Endothelial cell of umbilical vein (primary cell): ENCODE measurements at regions not wholly inside any gene's neighbourhood (a gene's known extent, or its start where the extent isn't known, plus 50 kb on each side); places are given as distances from the start of the nearest gene placed in this dataset.
A peak's percentile ranks its signal among the peaks of the same experiment; 100 is the strongest.
"Not testable (repeated sequence)": the region's sequence is repeated elsewhere in the genome, so short reads cannot be mapped to it uniquely, and the experiment has no call there.

ENCODE experiments used
- BruUV-seq: library from RNA; stranded (reverse); fragments of 400-500 nt; replicated peaks from 2 replicates; lab custom pipeline; 2021; lab: Mats Ljungman, UMichigan
- CTCF ChIA-PET: fragments of 300-600, 350-600 bp; sonication (Branson Sonifier 250); formaldehyde crosslinking; loops from one replicate; lab custom pipeline; 2021; ENCODE audit warnings: antibody characterized with exemption, inconsistent platforms; lab: Charles Lee
- POLR2A ChIA-PET: fragments of 300-600, 350-600 bp; sonication (Branson Sonifier 250); formaldehyde crosslinking; loops from one replicate; lab custom pipeline; 2021; ENCODE audit warnings: antibody characterized with exemption, inconsistent platforms; lab: Charles Lee
- DNase-seq: peaks from one replicate; pipeline ENCODE4 v3.0.0-alpha.2; 2011; ENCODE audit warnings: low read depth, low spot score
- FAIRE-seq: peaks from 2 replicates; lab custom pipeline; 2011; peaks lifted over from hg19 to GRCh38; lab: Jason Lieb, UNC
- H2AFZ ChIP-seq: 2 replicates; pipeline ENCODE4 v1.6.0; 2012; ENCODE audit warnings: low read depth, low read length, control low read depth, inconsistent platforms
- H3K27ac ChIP-seq: 2 replicates; pipeline ENCODE4 v1.5.1; 2011; ENCODE audit warnings: low read depth, mild to moderate bottlenecking, control low read depth, low read length, moderate library complexity; ENCODE audit not compliant: insufficient read depth
- H3K27me3 ChIP-seq, 2 experiments: 2 replicates each; pipeline versions ENCODE4 v1.6.0 to v1.6.1; 2011; ENCODE audit warnings: low read length in 2 of 2, mixed read lengths in 1 of 2; ENCODE audit not compliant: control insufficient read depth in 2 of 2, insufficient read depth in 2 of 2
- H3K36me3 ChIP-seq, 2 experiments: 2 replicates in 1 of 2; 3 replicates in 1 of 2; pipeline ENCODE4 v1.5.1; 2011; ENCODE audit warnings: low read length in 2 of 2, mild to moderate bottlenecking in 1 of 2, moderate library complexity in 1 of 2; ENCODE audit not compliant: control insufficient read depth in 2 of 2, insufficient read depth in 2 of 2; ENCODE audit errors: extremely low read depth in 1 of 2
- H3K4me1 ChIP-seq: 3 replicates; pipeline ENCODE4 v1.5.1; 2011; ENCODE audit warnings: mild to moderate bottlenecking, low read length; ENCODE audit not compliant: control insufficient read depth, insufficient read depth; ENCODE audit errors: extremely low read depth
- H3K4me2 ChIP-seq: 2 replicates; pipeline ENCODE4 v1.6.1; 2011; ENCODE audit warnings: low read length, control low read depth, mixed read lengths; ENCODE audit not compliant: insufficient read depth
- H3K4me3 ChIP-seq, 3 experiments: fragments of 200-600 bp in 1 of 3; sonication (generic), shearing (Covaris generic) in 1 of 3; replicated peaks in 1 of 3; 2 replicates each; pipeline ENCODE4 v1.5.1; 2011 to 2016; ENCODE audit warnings: control low read depth in 3 of 3, low read length in 3 of 3, mild to moderate bottlenecking in 2 of 3, inconsistent platforms in 1 of 3, low read depth in 1 of 3, moderate library complexity in 1 of 3; ENCODE audit not compliant: insufficient read depth in 1 of 3
- H3K79me2 ChIP-seq: 2 replicates; pipeline ENCODE4 v1.6.0; 2012; ENCODE audit warnings: low read length, inconsistent platforms; ENCODE audit not compliant: control insufficient read depth, insufficient read depth
- H3K9ac ChIP-seq: replicated peaks from 2 replicates; pipeline ENCODE3; 2011; ENCODE audit warnings: low read length, control low read depth; ENCODE audit not compliant: insufficient read depth; ENCODE audit errors: extremely low read depth
- H3K9me1 ChIP-seq: replicated peaks from 3 replicates; pipeline ENCODE4 v1.6.0; 2011; ENCODE audit warnings: mild to moderate bottlenecking, low read length; ENCODE audit not compliant: control insufficient read depth, insufficient read depth; ENCODE audit errors: extremely low read depth
- H3K9me3 ChIP-seq: replicated peaks from 2 replicates; pipeline ENCODE4 v1.5.1; 2012; ENCODE audit warnings: low read length, inconsistent platforms; ENCODE audit not compliant: control insufficient read depth, insufficient read depth
- H4K20me1 ChIP-seq: replicated peaks from 2 replicates; pipeline ENCODE3; 2011; ENCODE audit warnings: mild to moderate bottlenecking, low read length; ENCODE audit not compliant: control insufficient read depth, insufficient read depth; ENCODE audit errors: extremely low read depth
- MAX ChIP-seq: IDR thresholded peaks from 2 replicates; pipeline ENCODE4 v1.6.1; 2011; ENCODE audit not compliant: insufficient read depth, insufficient read length
- dilution Hi-C: fragments of 300-500 bp; cut with MboI; formaldehyde crosslinking; loops from one replicate; pipeline ENCODE4 v1.15.0; 2019; ENCODE audit warnings: low sequenced_read_pairs; ENCODE audit not compliant: extremely low pct_ligation_motif_present
- intact Hi-C: fragments of 100-400 bp; cut with micrococcal nuclease; formaldehyde crosslinking; loops from one replicate; pipeline ENCODE4 v1.10.0; 2022

GRCh38 chr6:167217951-167218759, 60.4 kb upstream of the GPR31 start:
- H3K79me2 ChIP-seq, H3K27me3 ChIP-seq, H3K9me1 ChIP-seq, dilution Hi-C loops, H3K4me2 ChIP-seq, H3K4me1 ChIP-seq, H3K4me3 ChIP-seq, H4K20me1 ChIP-seq, H3K27ac ChIP-seq, H2AFZ ChIP-seq, H3K9ac ChIP-seq, BruUV-seq, H3K36me3 ChIP-seq, H3K9me3 ChIP-seq, POLR2A ChIA-PET: not testable (repeated sequence)
- FAIRE-seq (peak; percentile 91), DNase-seq (peak; percentile 40)
- intact Hi-C loops, result loop anchor here (1.0 kb wide), 1 partner anchor 70 kb away; no protein-coding TSS in a partner anchor
- CTCF ChIA-PET, result interaction anchor here (0.8 to 1.8 kb wide), 4 partner anchors 69 to 134 kb away, joined by 4 to 19 read pairs (median 12); partner anchors contain the start of gene UNC93A
- peak; percentile 14 for TF ChIP-seq MAX

GRCh38 chr6:167219079-167219478, 61.3 kb upstream of the GPR31 start:
- not testable (repeated sequence) for FAIRE-seq

More at GRCh38 chr6:167219079-167219478, 61.3 kb upstream of the GPR31 start:
- H3K79me2 ChIP-seq, intact Hi-C loops, H4K20me1 ChIP-seq, H3K4me2 ChIP-seq, DNase-seq, POLR2A ChIA-PET, BruUV-seq, H3K4me3 ChIP-seq, H3K9me1 ChIP-seq, H3K27ac ChIP-seq, H3K27me3 ChIP-seq, H3K9me3 ChIP-seq, H3K4me1 ChIP-seq, H3K9ac ChIP-seq, dilution Hi-C loops, H2AFZ ChIP-seq, H3K36me3 ChIP-seq: not testable (repeated sequence)
- CTCF ChIA-PET, result interaction anchor here (1.4 to 1.8 kb wide), 3 partner anchors 70 to 133 kb away, joined by 4 to 19 read pairs (median 17); partner anchors contain the start of gene UNC93A
